ENCODE measurements at regions not wholly inside any gene's neighbourhood (a gene's known extent, or its start where the extent isn't known, plus 50 kb on each side); places are given as distances from the start of the nearest gene placed in this dataset.
"Not testable (repeated sequence)": the region's sequence is repeated elsewhere in the genome, so short reads cannot be mapped to it uniquely, and the experiment has no call there.

DNA sequence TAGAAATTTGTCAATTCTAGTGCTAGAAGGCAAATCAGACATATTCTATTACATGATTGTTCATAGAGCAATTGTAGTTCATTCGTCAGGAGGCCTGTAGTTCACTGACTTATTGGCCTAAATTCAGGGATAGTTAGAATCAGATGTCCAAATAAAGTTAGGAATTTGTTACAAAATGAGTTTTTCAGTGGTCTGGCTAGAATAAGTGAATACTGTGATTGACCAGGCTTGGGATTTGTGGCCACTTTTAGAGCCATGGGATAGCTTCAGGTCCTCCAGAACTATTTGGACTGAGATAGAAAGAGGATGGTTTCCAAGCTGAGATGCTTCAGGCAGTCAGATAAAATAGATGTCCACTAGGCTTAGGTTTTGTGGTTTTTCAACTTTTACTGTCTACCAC lies 199.1 kb upstream of the MPDZ start:
- no peak for DNase-seq

DNA sequence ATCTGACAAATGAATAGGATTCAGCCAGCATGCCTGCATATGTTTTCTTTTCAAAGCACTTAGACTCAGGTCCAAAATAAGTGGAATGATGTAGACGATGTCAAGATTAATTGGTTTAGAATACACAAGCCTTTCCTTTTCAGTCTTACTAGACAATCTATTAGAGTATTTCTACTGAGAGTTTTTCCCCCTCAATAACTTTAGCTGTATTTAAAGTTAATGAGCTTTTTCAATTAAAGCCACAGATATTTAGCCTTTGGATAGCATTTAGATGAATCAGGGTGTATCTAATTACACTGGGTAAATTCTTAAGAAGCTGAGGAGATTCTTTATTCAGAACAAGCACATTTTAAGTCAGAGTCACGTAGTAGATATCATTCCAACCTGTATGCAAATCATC lies 198.7 kb upstream of the MPDZ start:
- DNase-seq = no peak

DNA sequence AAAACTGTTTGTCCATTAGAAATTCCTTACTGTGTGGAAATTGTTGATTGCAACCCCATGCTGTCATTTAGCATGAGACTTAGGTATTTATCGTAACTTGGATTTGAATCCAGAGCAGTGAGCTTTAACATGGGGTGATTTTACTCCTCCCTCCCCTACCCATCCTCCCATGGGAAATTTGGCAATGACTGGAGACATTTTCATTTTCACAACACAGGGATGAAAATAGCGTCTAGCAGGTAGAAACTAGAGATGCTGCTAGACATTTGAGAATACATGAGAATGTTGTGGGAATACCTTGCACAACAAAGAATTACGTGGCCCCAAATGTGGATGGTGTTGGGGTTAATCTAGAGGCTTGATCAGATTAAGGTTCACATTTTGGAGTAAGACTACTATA lies 191.3 kb upstream of the MPDZ start:
- no peak for DNase-seq

- no peak for DNase-seq
Measured at GRCh38 chr9:13467157-13467556, 187.7 kb upstream of the MPDZ start.

DNA sequence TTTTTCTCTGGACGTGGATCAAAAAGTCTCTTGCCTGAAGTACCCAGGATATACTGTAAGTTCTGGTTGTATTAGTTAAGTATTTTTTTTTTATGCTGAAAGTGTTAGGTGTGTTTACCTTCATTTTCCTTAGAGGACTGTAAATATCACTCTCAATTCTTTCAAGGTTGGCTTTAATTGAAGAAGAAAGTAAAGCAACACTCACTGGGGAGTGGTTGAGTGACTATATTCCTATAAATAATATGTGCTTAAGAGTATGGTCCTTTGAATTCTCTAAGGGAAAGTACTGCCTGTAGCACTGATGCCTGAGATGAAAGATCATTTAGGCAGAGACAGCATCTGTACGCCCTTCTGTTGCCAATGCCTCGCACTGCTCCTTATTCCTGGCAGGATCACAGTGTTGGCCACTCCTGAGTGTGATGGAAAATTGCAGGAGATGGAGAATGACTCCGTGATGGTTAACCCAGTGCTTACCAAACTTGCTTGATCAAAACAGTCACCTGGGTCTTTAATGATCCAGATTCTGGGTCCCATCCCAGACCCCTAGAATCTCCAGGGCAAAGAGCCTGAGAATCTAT lies 182.0 kb upstream of the MPDZ start:
- no peak for DNase-seq

- DNase-seq = no peak
Measured at GRCh38 chr9:13459071-13459470, 179.6 kb upstream of the MPDZ start.

GRCh38 chr9:13457795-13458194 lies 178.3 kb upstream of the MPDZ start:
- no peak for DNase-seq

DNA sequence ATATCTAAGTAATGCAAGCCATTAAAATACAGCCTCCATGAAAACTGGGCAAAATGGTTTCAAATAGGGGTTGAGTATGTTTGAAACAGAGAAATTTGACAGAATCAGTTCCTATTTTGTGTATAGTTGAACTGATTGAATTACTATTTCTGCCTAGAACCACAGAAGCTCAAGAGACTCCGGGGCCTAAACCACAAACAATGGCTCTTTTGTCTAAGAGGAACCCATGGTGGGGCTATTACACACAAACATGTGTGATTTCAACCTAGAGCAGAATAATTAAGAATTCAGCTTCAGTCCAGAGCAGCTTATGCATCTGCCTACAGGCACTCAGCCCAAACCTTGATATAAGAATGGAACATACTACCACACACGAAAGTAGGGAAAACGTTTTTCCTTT lies 171.2 kb upstream of the MPDZ start:
- peak; percentile 13 for DNase-seq

DNA sequence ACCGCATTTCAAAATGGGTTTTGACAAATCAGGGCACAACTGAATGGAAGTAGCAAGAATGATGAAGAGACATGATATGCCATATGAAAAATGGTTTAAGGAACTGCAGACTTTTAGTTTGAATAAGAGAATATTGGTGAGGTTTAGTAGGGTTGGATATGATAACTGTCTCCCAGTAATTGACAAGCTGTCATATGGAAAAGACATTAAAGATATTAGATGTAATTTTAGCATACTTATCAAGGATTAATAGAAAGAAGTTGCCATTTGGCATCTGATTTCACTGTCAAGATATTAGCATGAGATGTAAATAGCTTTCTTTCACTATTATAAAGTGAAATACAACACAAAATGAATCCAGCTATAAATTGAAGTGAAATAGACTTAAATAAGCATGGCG lies 169.0 kb upstream of the MPDZ start:
- no peak for DNase-seq

DNA sequence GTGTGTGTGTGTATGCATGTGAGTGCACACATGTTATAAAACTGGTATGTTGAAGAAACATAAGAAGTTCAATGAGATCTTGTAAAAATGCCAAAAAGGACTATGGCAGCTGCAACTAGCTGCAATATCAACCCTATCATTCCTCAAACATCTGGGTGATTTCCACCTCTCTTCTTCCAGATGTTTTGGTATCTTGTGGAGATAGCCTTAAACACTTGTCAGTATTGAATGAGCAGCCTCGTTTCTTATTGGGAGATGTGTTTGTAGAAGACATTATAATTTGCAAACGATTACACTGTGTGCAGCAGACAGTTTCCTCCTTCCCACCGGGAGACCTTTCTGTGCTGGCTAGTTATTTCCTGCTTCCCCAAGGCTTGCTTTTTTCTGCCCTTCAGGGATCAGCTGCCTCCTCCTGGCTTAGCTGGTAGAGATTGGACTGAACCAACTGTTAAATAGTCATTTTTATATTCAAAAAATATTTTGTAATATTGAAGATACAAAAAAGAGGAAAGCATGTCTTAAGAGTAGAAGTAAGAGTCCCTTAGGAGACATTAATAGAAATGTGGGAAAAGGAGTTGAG lies 168.4 kb upstream of the MPDZ start:
- DNase-seq = peak; percentile 40

- DNase-seq = no peak
Measured at GRCh38 chr9:13446938-13447842, 167.7 kb upstream of the MPDZ start.

DNA sequence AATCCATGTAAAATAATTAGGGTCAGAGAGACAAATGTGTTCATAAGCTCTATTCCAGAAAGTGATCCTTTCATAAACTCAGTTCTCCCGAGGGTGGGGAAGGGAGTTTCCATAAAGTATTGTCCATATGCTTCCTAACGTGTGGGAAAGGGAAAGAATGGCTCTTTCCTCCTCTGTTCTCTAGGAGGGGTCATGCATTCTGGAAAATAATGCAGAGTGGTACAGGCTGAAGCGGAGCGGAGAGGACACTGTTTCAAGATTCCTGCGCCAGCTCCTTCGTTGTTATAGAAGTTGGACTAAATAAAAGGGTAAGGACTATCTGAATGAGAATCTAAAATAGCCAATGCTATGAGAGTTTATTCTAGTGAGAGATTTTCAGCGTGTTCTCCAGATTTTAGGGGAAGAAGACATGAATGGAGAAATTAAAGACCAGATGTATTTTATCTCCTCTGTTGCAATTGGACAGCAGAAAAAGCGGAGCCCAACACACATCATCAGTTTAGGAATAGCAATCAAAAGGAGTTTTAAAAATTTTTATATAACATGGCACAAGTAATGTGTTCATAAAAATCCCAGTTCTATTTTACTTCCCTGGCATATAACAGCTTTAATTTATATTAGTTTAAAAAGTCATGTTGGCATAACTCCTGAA lies 166.9 kb upstream of the MPDZ start:
- DNase-seq = no peak

GRCh38 chr9:13445103-13445500 lies 165.6 kb upstream of the MPDZ start:
- DNase-seq = peak; percentile 65

DNA sequence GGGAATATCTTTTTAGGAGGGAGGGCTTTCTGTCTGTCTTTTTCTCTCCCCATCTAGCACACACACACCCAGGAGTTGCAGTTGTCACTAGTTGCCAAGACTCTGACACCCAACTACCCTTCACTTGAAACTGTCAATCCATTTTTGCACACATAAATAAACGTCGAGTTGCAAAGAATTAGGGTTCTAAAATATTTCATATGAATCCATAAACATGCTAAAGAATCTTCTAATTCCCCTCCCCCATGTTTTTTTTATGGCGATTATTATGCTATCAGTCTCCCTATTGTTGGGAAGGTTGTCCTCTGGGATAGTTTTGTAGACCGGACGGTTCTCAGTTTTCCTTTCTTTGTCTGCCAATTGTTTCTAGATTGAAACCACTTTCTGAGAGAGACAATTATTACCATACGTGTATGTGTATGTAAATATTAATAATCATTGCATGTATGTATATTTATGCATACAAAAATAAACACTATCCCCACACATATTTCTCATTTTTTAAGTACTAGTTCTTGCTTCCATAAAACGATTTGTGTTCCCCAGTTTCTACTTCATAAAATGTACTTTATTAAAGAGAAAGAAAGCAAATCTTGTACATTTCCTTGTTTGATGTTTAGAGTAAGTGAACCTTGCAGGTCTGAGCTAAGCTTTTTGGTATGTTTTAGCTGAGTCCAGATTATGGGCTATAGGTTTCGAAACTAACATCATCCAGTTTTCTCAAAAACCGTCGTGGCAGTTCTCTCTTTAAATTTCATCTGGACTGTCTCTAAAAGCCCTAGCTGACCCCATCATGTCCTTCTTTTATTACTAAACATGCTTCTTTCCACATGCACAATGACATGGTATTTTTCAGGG lies 165.0 kb upstream of the MPDZ start:
- peak; percentile 89 for DNase-seq

DNA sequence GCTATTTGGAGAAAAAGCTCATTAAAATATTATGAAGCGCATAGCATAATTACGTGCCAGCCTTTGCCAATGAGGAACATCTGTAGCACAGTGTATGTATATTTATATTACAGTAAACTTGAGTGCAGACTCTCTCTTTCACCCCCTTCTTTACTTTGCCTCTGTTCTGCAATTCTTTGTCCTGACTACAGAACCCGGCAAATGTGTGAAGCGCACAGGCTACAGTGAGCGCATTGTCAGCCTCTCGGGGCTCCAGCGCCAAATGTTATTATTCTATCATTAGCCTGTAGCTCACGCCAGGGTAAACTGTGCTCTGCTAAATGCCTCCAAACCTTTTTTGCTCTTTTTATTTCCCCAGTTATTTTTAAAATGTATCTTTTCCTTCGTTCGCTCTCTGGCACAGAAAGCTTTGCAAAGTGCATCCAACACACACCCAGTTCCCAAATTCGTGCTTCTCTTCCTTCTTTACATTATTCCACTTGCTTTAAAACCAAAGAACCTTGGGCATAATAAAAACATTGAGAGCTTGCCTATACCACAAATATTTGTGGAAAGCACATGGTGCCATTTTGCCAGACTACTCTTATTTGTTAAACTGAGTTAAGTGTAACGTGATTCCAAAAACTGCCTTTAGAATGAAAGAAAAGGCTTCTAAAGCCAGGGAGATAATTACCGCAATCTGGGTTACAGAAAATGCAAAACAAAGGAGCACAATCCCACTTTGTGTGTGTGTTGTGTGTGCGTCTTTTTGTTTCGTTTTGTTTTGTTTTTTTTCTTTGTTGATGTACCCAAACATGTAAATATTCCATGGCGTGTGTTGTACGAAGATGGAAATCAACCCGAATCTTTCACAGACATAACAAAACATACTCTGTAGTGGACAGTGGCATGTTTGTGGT lies 164.1 kb upstream of the MPDZ start:
- DNase-seq = peak; percentile 89

- DNase-seq = no peak
Measured at GRCh38 chr9:13439685-13440476, 160.4 kb upstream of the MPDZ start.

DNA sequence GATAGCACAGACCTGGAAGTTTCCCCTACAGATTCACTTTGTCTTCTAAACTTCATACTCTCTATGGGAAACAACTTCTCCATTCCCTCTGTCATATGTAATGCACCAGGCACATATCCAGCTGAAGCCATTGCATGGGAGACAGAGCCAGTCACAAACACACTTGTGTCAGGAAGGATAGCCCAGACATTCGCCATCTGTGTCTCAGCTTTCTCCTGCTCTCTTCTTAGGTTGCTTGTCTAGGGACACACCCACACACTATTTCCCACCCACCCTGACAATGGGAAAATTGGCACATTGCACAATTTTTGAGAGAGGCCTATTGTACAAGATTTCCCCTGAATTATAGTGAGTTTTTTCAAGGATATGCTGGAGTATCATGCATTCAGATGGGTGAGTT lies 158.4 kb upstream of the MPDZ start:
- DNase-seq = no peak

DNA sequence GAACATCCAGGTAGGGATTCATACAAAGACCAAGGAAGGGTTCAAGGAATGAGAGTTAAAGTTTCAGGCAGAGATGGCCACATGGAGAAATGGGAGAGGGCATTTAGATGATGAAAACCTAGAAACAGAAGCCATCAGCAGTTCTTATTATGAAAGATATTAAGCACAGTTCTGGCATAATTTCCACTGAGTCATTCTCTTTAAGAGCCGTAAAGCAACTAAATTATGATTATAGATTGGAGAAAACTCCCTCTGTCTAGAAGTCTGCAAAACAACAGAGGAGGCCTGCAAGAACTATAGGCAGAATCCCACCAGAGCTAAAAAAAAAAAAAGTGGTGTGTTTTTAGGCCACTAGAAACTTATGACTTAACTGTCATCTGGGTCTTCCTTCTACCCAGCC lies 157.1 kb upstream of the MPDZ start:
- DNase-seq = no peak

DNA sequence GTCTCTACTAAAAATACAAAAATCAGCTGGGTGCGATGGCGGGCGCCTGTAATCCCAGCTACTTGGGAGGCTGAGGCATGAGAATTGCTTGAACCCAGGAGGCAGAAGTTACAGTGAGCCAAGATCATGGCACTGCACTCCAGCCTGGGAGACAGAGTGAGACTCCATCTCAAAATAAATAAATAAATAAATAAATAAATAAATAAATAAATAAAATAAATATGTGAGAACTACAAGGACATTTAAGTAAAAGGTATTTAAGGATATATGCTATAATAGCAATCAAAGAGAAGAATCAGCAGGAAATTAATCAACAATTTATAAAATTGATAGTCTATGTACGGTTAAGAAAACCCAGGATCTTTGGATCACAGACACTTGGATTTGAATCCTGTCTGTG lies 154.0 kb upstream of the MPDZ start:
- not testable (repeated sequence) for DNase-seq

GRCh38 chr9:13432904-13433303 lies 153.4 kb upstream of the MPDZ start:
- DNase-seq = no peak

- peak; percentile 54 for DNase-seq
Measured at GRCh38 chr9:13431692-13432091, 152.2 kb upstream of the MPDZ start.

Measured in NCI-H748 treated with DMSO at 0.1 percent for 48 hours (cell line).